Uterus (tissue), 2 donors: ENCODE measurements at regions not wholly inside any gene's neighbourhood (a gene's known extent, or its start where the extent isn't known, plus 50 kb on each side); places are given as distances from the start of the nearest gene placed in this dataset.

Source experiments
- POLR2A ChIP-seq, 2 donors: fragments of 450-650 bp; IDR thresholded peaks; one replicate each; pipeline ENCODE4 v1.6.1; 2016; ENCODE audit warnings: antibody characterized with exemption in 2 of 2, mild to moderate bottlenecking in 1 of 2, moderate library complexity in 1 of 2
- TF ChIP-seq, protein P1 (sequence below), 4 experiments: fragments of 200-600 bp in 2 of 4; fragments of 450-650 bp in 2 of 4; sonication (generic) in 2 of 4; IDR thresholded peaks; one replicate each; pipeline ENCODE4 v1.5.1; 2016 to 2019; ENCODE audit warnings: antibody characterized with exemption in 4 of 4, mild to moderate bottlenecking in 2 of 4, moderate library complexity in 1 of 4

DNA sequence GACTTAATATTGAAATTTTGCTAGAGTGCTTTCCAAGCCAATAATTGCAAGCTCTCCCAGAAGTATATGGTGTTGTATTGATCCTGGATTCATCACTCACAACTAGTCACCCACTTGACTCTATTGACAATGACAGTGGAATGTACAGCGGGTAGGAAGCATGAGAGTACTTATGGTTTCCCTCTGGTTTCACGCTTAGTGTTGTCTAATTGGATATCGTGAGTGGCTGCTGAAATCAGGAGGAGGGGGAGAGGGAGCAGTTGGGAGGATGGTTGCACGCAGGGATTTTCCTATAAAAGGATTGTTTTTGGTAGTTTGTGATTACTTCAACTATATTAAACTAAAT is 1819.5 kb upstream of the TENM3 start:
- TF ChIP-seq, protein P1, sequence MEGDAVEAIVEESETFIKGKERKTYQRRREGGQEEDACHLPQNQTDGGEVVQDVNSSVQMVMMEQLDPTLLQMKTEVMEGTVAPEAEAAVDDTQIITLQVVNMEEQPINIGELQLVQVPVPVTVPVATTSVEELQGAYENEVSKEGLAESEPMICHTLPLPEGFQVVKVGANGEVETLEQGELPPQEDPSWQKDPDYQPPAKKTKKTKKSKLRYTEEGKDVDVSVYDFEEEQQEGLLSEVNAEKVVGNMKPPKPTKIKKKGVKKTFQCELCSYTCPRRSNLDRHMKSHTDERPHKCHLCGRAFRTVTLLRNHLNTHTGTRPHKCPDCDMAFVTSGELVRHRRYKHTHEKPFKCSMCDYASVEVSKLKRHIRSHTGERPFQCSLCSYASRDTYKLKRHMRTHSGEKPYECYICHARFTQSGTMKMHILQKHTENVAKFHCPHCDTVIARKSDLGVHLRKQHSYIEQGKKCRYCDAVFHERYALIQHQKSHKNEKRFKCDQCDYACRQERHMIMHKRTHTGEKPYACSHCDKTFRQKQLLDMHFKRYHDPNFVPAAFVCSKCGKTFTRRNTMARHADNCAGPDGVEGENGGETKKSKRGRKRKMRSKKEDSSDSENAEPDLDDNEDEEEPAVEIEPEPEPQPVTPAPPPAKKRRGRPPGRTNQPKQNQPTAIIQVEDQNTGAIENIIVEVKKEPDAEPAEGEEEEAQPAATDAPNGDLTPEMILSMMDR (IDR thresholded peaks at IDR 0.05) = no peak
- TF ChIP-seq POLR2A (IDR thresholded peaks at IDR 0.05) = no peak
